Renal pelvis (tissue), 1 donor: ENCODE measurements at regions not wholly inside any gene's neighbourhood (a gene's known extent, or its start where the extent isn't known, plus 50 kb on each side); places are given as distances from the start of the nearest gene placed in this dataset.
A peak's percentile ranks its signal among the peaks of the same experiment; 100 is the strongest.
"Not testable (repeated sequence)": the region's sequence is repeated elsewhere in the genome, so short reads cannot be mapped to it uniquely, and the experiment has no call there.

ENCODE experiments used
- DNase-seq: peaks from one replicate; pipeline ENCODE4 v3.0.0-alpha.2; 2013

GRCh38 chr2:88396209-88396608 lies 56.3 kb downstream of the FOXI3 start:
- no peak for DNase-seq

GRCh38 chr2:88377641-88377991 lies 74.9 kb downstream of the FOXI3 start:
- no peak for DNase-seq

GRCh38 chr2:88372042-88372441 lies 80.5 kb downstream of the FOXI3 start:
- no peak for DNase-seq

- DNase-seq, result not testable (repeated sequence)
These were observed 87.1 kb downstream of the FOXI3 start for GRCh38 chr2:88365408-88365807.

GRCh38 chr2:88355486-88355885 lies 97.0 kb downstream of the FOXI3 start:
- no peak for DNase-seq

GRCh38 chr2:88351249-88351601 lies 101.3 kb downstream of the FOXI3 start:
- DNase-seq, result no peak

GRCh38 chr2:88350331-88351248 lies 101.9 kb downstream of the FOXI3 start:
- DNase-seq, result peak; percentile 40

GRCh38 chr2:88345842-88346241 lies 106.7 kb downstream of the FOXI3 start:
- DNase-seq, result no peak

- no peak for DNase-seq
These were observed 109.7 kb downstream of the FOXI3 start for GRCh38 chr2:88342749-88343148.

GRCh38 chr2:88334418-88334817 lies 118.1 kb downstream of the FOXI3 start:
- DNase-seq, result no peak

- DNase-seq, result no peak
These were observed 121.3 kb downstream of the FOXI3 start for GRCh38 chr2:88331239-88331638.

- peak; percentile 59 for DNase-seq
These were observed 122.5 kb downstream of the FOXI3 start for GRCh38 chr2:88329815-88330603.

GRCh38 chr2:88321449-88322248 lies 130.8 kb downstream of the FOXI3 start:
- DNase-seq, result no peak

GRCh38 chr2:88320076-88320773 lies 132.3 kb downstream of the FOXI3 start:
- peak; percentile 23 for DNase-seq

GRCh38 chr2:88318956-88319330 lies 133.6 kb downstream of the FOXI3 start:
- no peak for DNase-seq

GRCh38 chr2:88318071-88318955 lies 134.2 kb downstream of the FOXI3 start:
- no peak for DNase-seq

- no peak for DNase-seq
These were observed 140.6 kb downstream of the THNSL2 start for GRCh38 chr2:88310787-88311186.

GRCh38 chr2:88307817-88308216 lies 137.7 kb downstream of the THNSL2 start:
- no peak for DNase-seq

- DNase-seq, result no peak
These were observed 133.7 kb downstream of the THNSL2 start for GRCh38 chr2:88303865-88304264.

- DNase-seq, result no peak
These were observed 126.1 kb downstream of the THNSL2 start for GRCh38 chr2:88296247-88296646.
